ENCODE measurements at regions not wholly inside any gene's neighbourhood (a gene's known extent, or its start where the extent isn't known, plus 50 kb on each side); places are given as distances from the start of the nearest gene placed in this dataset.

GRCh38 chr3:168570404-168571155 lies 474.9 kb upstream of the GOLIM4 start:
- Histone ChIP-seq H3K4me3 (ENCODE audit: low read depth, low read length) (no peak overlapping the region), H3K79me2 (no peaks in the 10 kb centered on the region), H3K9ac (no peak overlapping the region), H3K36me3 (ENCODE audit: control insufficient read depth, insufficient read depth, low read length) (no peaks in the 10 kb centered on the region), H3K4me1 (no peaks in the 10 kb centered on the region), H3K4me2 (ENCODE audit: low read length) (no peak overlapping the region), H3K27ac (no peak overlapping the region), H3K9me3 (ENCODE audit: control insufficient read depth, low read length) (no peaks in the 10 kb centered on the region), H3K27me3 (ENCODE audit: control insufficient read depth, insufficient read depth, low read length) (no peaks in the 10 kb centered on the region), H2AFZ (no peak overlapping the region)
- TF ChIP-seq CTCF (IDR thresholded peaks at IDR 0.05), result no peak

GRCh38 chr3:168558728-168559411 lies 463.1 kb upstream of the GOLIM4 start:
- no peaks in the 10 kb centered on the region for H3K27me3 ChIP-seq (ENCODE audit: control insufficient read depth, insufficient read depth, low read length)
- H3K36me3 ChIP-seq (ENCODE audit: control insufficient read depth, insufficient read depth, low read length), result no peaks in the 10 kb centered on the region
- TF ChIP-seq CTCF (IDR thresholded peaks at IDR 0.05), result no peak
- H3K4me1 ChIP-seq, result no peaks in the 10 kb centered on the region
- no peak overlapping the region for H3K9ac ChIP-seq
- H3K4me3 ChIP-seq (ENCODE audit: low read depth, low read length), result no peak overlapping the region
- no peaks in the 10 kb centered on the region for H3K9me3 ChIP-seq (ENCODE audit: control insufficient read depth, low read length)
- H3K27ac ChIP-seq, result no peak overlapping the region
- no peaks in the 10 kb centered on the region for H3K79me2 ChIP-seq
- H2AFZ ChIP-seq, result no peak overlapping the region
- H3K4me2 ChIP-seq (ENCODE audit: low read length), result no peak overlapping the region

GRCh38 chr3:168552251-168552650 lies 456.5 kb upstream of the GOLIM4 start:
- no peak overlapping the region for H3K4me2 ChIP-seq (ENCODE audit: low read length)
- no peak overlapping the region for H3K27ac ChIP-seq
- H3K9me3 ChIP-seq (ENCODE audit: control insufficient read depth, low read length), result no peaks in the 10 kb centered on the region
- TF ChIP-seq CTCF (IDR thresholded peaks at IDR 0.05), result no peak
- no peaks in the 10 kb centered on the region for H3K4me1 ChIP-seq
- no peak overlapping the region for H3K9ac ChIP-seq
- H3K4me3 ChIP-seq (ENCODE audit: low read depth, low read length), result no peak overlapping the region
- no peaks in the 10 kb centered on the region for H3K79me2 ChIP-seq
- no peak overlapping the region for H2AFZ ChIP-seq
- no peaks in the 10 kb centered on the region for H3K27me3 ChIP-seq (ENCODE audit: control insufficient read depth, insufficient read depth, low read length)
- no peaks in the 10 kb centered on the region for H3K36me3 ChIP-seq (ENCODE audit: control insufficient read depth, insufficient read depth, low read length)

GRCh38 chr3:168548719-168549118 lies 453.0 kb upstream of the GOLIM4 start:
- no peaks in the 10 kb centered on the region for H3K9me3 ChIP-seq (ENCODE audit: control insufficient read depth, low read length)
- no peaks in the 10 kb centered on the region for H3K36me3 ChIP-seq (ENCODE audit: control insufficient read depth, insufficient read depth, low read length)
- H2AFZ ChIP-seq, result no peak overlapping the region
- no peak overlapping the region for H3K9ac ChIP-seq
- no peak for TF ChIP-seq CTCF (IDR thresholded peaks at IDR 0.05)
- no peak overlapping the region for H3K4me3 ChIP-seq (ENCODE audit: low read depth, low read length)
- no peaks in the 10 kb centered on the region for H3K79me2 ChIP-seq
- no peaks in the 10 kb centered on the region for H3K4me1 ChIP-seq
- no peak overlapping the region for H3K27ac ChIP-seq
- H3K4me2 ChIP-seq (ENCODE audit: low read length), result no peak overlapping the region
- no peaks in the 10 kb centered on the region for H3K27me3 ChIP-seq (ENCODE audit: control insufficient read depth, insufficient read depth, low read length)

All from parathyroid adenoma (tissue), 2 donors.